ENCODE measurements at regions not wholly inside any gene's neighbourhood (a gene's known extent, or its start where the extent isn't known, plus 50 kb on each side); places are given as distances from the start of the nearest gene placed in this dataset.

GRCh38 chr18:41754332-41754731 is 200.7 kb upstream of the PIK3C3 start:
- no peak for TF ChIP-seq CTCF (IDR thresholded peaks at IDR 0.05)
- no peak for TF ChIP-seq POLR2A (IDR thresholded peaks at IDR 0.05)
